ENCODE measurements at regions not wholly inside any gene's neighbourhood (a gene's known extent, or its start where the extent isn't known, plus 50 kb on each side); places are given as distances from the start of the nearest gene placed in this dataset.

DNA sequence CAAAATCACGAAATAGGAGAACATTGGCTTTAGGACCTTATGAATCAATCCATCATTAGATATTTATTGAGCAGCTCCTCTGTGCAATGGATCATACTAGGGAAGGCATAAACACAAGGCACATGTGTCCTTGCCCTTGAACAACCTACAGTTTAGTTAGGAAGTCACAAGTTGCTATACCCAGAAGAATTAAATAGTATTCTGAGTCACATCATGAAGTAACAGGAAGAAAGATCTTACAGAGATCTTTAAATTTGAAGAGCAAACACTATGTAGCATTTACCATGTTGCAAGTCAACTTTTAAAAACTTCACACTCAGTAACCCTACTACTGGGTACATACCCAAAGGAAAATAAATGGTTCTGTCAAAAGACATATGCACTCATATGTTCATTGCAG lies 355.2 kb upstream of the SLC14A2 start:
- no peak for DNase-seq (ENCODE audit: low read depth, low spot score)

- no peak for DNase-seq (ENCODE audit: low read depth, low spot score)
These were observed 349.3 kb upstream of the SLC14A2 start for GRCh38 chr18:45266023-45266422.

GRCh38 chr18:45267622-45268021 lies 347.7 kb upstream of the SLC14A2 start:
- DNase-seq (ENCODE audit: low read depth, low spot score), result no peak

- no peak for DNase-seq (ENCODE audit: low read depth, low spot score)
These were observed 346.7 kb upstream of the SLC14A2 start for GRCh38 chr18:45268583-45268982.

DNA sequence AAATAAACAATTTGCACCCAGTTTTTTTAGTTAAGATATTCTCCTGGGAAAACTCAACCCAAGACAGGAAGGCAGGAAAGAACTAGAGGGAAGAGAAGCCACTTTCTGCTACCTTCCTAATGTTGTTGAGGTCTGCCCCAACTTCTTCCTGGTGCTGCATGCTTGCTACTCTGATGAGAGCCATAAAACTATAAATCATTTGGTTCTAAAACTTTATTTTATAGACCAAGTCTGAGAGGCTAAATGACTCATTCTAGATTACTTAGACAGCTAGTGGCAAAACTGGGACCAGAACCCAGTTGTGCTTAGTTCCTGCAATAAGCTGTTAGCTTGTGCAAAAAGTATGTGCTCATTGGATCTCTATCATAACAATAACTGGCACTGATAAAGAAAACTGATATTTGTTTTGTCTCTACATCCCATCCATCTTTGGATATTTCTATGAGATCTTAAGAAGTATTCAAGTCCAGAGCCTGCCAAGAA lies 344.9 kb upstream of the SLC14A2 start:
- no peak for DNase-seq (ENCODE audit: low read depth, low spot score)

- no peak for DNase-seq (ENCODE audit: low read depth, low spot score)
These were observed 341.2 kb upstream of the SLC14A2 start for GRCh38 chr18:45274026-45274425.

DNA sequence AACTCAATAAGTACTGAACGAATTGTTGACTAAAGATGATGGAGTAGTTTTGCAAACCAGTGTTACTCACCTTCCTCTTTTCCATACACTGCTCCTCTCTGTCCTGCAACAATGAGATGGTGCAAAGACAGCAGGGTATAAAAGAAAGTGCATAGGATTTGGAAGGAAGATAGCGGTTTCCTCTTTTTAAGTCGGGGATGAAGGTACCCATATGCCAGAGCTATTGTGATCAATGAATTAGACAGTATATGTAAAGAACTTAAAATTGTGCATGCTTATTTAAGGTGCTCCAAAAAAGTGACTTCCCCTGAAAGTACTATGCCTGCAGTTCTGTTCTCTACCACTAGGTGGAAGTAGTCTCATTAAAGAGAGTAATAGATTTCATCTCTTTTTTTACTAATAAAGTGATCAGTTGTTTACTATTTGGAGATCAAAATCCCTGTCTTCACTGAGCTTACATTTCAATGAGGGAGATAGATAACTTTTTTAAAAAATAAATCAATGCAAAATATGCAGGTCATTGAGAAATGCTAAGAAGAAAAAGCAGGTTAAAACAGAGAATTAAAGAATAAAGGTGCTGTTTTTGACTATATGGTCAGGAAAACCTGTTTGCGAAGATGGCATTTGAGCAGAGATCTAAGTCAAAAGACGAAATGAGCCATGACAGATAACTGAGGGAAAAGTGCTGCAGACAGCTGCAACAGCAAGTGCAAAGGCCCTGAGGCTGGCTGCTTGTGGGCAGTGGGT lies 339.7 kb upstream of the SLC14A2 start:
- peak; percentile 25 for DNase-seq (ENCODE audit: low read depth, low spot score)

- DNase-seq (ENCODE audit: low read depth, low spot score), result no peak
These were observed 338.4 kb upstream of the SLC14A2 start for GRCh38 chr18:45276878-45277277.

- DNase-seq (ENCODE audit: low read depth, low spot score), result no peak
These were observed 337.4 kb upstream of the SLC14A2 start for GRCh38 chr18:45277908-45278307.

GRCh38 chr18:45280481-45281276 lies 334.6 kb upstream of the SLC14A2 start:
- no peak for DNase-seq (ENCODE audit: low read depth, low spot score)

DNA sequence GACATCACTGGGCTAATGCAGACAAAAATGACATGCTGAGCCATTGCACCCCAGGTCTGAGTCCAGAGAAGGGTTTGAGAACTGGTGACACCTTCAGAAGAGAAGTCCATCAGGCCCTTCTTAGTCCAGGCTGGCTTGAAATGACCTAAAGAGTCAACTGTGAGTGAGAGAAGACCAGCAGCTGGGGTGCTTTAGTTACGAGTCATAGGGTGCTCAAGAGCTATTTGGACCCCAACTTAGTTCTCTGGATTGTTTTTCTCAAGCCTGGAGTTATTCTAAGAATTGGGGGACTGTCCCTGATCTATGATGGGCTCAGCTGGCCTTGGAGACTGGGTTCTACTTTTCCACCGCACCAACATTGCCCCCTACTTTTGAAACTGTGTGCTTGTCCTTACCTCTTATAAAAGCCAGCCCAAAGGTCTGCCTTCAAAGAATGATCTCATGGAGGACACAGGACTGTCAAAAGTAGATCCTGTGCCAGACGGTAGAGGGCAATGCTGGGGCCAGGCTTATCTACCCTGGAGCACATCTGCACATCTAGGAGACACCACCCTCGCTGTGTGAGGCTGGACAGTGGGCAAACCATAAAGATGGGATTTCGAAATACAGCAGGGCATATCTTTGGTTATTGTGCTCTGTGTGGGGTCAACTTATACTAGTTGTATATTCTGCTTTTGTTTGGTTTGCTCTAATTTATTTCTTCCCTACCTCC lies 333.0 kb upstream of the SLC14A2 start:
- no peak for DNase-seq (ENCODE audit: low read depth, low spot score)

- no peak for DNase-seq (ENCODE audit: low read depth, low spot score)
These were observed 331.1 kb upstream of the SLC14A2 start for GRCh38 chr18:45284174-45284573.

DNA sequence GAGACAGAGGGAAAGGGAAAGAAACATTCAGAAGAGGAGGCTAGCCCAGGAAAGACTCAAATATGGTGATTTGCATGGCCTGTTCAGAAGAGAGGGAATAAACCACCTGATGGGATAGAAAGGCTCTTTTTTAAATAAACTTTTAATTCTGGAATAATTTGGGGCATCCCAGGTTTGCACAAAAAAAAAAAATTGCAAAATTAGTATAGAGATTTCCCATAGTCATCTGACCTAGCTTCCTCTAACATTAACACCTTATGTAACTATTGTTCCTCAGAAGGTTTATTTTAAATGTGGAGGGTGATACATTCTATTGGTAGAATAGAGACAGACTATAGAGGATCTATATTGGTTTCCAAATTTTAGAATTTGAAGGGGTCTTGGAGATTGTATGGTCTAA lies 330.4 kb upstream of the SLC14A2 start:
- DNase-seq (ENCODE audit: low read depth, low spot score), result no peak

DNA sequence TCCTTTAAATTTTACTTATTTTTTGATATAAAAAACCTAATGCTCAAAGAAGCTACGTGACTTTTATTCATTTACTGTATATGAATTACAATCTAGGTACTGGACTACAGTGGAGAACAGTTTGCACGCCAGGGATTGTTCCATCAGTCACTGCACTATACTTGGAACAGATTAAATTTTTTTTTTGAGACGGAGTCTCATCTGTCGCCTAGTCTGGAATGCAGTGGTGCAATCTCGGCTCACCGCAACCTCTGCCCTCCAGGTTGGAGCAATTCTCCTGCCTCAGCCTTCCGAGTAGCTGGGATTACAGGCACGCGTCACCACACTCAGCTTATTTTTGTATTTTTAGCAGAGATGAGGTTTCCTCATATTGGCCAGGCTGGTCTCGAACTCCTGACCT lies 330.0 kb upstream of the SLC14A2 start:
- DNase-seq (ENCODE audit: low read depth, low spot score), result no peak

GRCh38 chr18:45286431-45286830 lies 328.8 kb upstream of the SLC14A2 start:
- no peak for DNase-seq (ENCODE audit: low read depth, low spot score)

DNA sequence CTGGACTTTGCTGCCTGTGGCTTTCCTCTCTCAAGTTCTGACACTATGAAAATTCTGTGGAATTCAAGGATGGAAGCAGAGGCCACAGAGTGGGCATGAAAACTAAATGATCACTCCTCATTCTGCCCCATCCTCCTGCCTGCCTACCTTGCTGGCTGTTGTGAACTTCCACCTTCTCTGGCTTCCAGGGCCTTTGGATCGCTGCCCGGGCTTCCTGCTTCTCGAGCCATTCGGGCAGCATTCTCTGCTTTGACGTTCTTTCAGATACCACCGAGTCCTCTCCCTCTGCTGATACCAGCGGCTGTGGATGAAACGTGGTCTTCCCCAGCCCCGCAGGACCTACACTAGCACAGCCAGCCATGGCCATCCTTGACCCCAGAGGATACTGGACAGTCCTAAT lies 327.7 kb upstream of the SLC14A2 start:
- DNase-seq (ENCODE audit: low read depth, low spot score), result no peak

DNA sequence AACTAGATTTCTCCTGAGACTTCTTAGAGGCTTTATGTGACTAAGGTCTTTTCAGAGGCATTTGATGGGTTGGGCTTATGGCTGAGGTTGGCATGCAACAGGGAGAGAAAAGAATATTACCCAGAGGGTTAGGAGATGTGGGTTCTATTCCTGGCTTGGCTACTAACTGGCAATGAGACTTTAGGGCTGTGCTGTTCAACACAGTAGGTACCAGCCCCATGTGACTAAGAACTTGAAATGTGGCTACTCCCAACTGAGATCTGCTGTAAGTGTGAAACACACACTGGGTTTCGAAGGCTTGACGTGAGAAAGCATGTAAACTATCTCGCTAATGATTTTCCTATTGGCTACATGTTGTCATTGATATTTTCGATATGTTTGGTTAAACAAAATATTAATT lies 324.9 kb upstream of the SLC14A2 start:
- no peak for DNase-seq (ENCODE audit: low read depth, low spot score)

GRCh38 chr18:45291621-45292615 lies 323.4 kb upstream of the SLC14A2 start:
- DNase-seq (ENCODE audit: low read depth, low spot score), result peak; percentile 92

DNA sequence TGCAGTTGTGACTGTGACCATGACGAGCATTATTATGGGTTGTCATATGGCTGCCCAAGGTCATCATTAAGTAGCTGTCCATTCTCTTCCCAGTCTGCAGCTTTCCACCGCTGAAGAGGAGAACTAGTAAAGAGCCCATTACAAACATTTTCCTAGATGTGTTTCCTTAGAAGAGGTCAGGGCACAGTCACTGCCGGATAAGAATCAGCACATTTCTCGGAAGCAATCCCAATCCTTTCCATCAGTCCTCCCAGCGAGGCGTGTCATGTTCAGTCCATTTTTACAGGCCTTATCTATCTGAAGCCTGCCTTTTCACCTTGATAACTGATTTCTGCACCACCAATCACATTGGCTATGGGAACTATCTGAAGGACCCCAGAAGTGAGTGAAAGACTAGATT lies 319.9 kb upstream of the SLC14A2 start:
- DNase-seq (ENCODE audit: low read depth, low spot score), result no peak

GRCh38 chr18:45298986-45299385 lies 316.3 kb upstream of the SLC14A2 start:
- DNase-seq (ENCODE audit: low read depth, low spot score), result no peak

- no peak for DNase-seq (ENCODE audit: low read depth, low spot score)
These were observed 312.2 kb upstream of the SLC14A2 start for GRCh38 chr18:45303026-45303425.
